Common myeloid progenitor, CD34-positive (primary cell): ENCODE measurements at regions not wholly inside any gene's neighbourhood (a gene's known extent, or its start where the extent isn't known, plus 50 kb on each side); places are given as distances from the start of the nearest gene placed in this dataset.

Source experiments
- CTCF ChIA-PET: fragments of 350-600 bp; sonication (Branson Sonifier 250); formaldehyde crosslinking; loops from one replicate; lab custom pipeline; 2021; ENCODE audit warnings: antibody characterized with exemption; lab: Charles Lee
- POLR2A ChIA-PET: fragments of 350-600 bp; sonication (Branson Sonifier 250); formaldehyde crosslinking; loops from one replicate; lab custom pipeline; 2021; ENCODE audit warnings: antibody characterized with exemption; lab: Charles Lee
- DNase-seq, 3 donors: peaks; one replicate each; pipeline versions ENCODE4 v3.0.0 to v3.0.0-alpha.2; 2013
- H3K27ac ChIP-seq, 2 experiments: 1 replicate in 1 of 2; 2 replicates in 1 of 2; pipeline ENCODE4 v1.7.0; 2013; ENCODE audit warnings: inconsistent platforms in 2 of 2, low read length in 2 of 2, mild to moderate bottlenecking in 2 of 2, low read depth in 1 of 2, moderate library complexity in 1 of 2; ENCODE audit not compliant: severe bottlenecking in 2 of 2, insufficient read depth in 1 of 2, poor library complexity in 1 of 2
- H3K27me3 ChIP-seq, 5 experiments: replicated peaks in 2 of 5; 1 replicate in 3 of 5; 2 replicates in 2 of 5; pipeline versions ENCODE4 v1.6.1 to v1.7.0; 2013; ENCODE audit warnings: low read length in 4 of 5, mild to moderate bottlenecking in 2 of 5, moderate library complexity in 2 of 5, inconsistent platforms in 1 of 5; ENCODE audit not compliant: insufficient read depth in 5 of 5, control insufficient read depth in 4 of 5
- H3K36me3 ChIP-seq, 4 experiments: 1 replicate in 2 of 4; 2 replicates in 2 of 4; pipeline versions ENCODE4 v1.6.1 to v1.7.0; 2013; ENCODE audit warnings: low read length in 3 of 4, control low read depth in 1 of 4, mild to moderate bottlenecking in 1 of 4; ENCODE audit not compliant: control insufficient read depth in 4 of 4, insufficient read depth in 4 of 4
- H3K4me1 ChIP-seq, 4 experiments: 1 replicate in 3 of 4; 2 replicates in 1 of 4; pipeline versions ENCODE4 v1.6.1 to v1.7.1; 2013; ENCODE audit warnings: low read length in 3 of 4, mild to moderate bottlenecking in 3 of 4, control low read depth in 1 of 4, inconsistent platforms in 1 of 4, moderate library complexity in 1 of 4; ENCODE audit not compliant: control insufficient read depth in 4 of 4, insufficient read depth in 4 of 4; ENCODE audit errors: control extremely low read depth in 1 of 4
- H3K4me3 ChIP-seq, 7 experiments: 1 replicate in 4 of 7; 2 replicates in 3 of 7; pipeline versions ENCODE4 v1.5.1 to v1.7.0; 2013; ENCODE audit warnings: mild to moderate bottlenecking in 7 of 7, low read length in 6 of 7, moderate library complexity in 6 of 7, inconsistent platforms in 2 of 7, low read depth in 2 of 7, control low read depth in 1 of 7; ENCODE audit not compliant: insufficient read depth in 4 of 7, control insufficient read depth in 1 of 7; ENCODE audit errors: extremely low read depth in 1 of 7
- H3K9me3 ChIP-seq, 5 experiments: 1 replicate in 4 of 5; 2 replicates in 1 of 5; pipeline versions ENCODE4 v1.6.1 to v1.7.1; 2013; ENCODE audit warnings: low read length in 4 of 5, mild to moderate bottlenecking in 2 of 5, inconsistent platforms in 1 of 5, low read depth in 1 of 5, moderate library complexity in 1 of 5; ENCODE audit not compliant: control insufficient read depth in 4 of 5, insufficient read depth in 2 of 5; ENCODE audit errors: control extremely low read depth in 1 of 5
- WGBS: methylation state at CpG from one replicate; pipeline ENCODE4 v1.1.5; 2013; ENCODE audit not compliant: insufficient coverage; 5-methylcytosine and 5-hydroxymethylcytosine counted together

DNA sequence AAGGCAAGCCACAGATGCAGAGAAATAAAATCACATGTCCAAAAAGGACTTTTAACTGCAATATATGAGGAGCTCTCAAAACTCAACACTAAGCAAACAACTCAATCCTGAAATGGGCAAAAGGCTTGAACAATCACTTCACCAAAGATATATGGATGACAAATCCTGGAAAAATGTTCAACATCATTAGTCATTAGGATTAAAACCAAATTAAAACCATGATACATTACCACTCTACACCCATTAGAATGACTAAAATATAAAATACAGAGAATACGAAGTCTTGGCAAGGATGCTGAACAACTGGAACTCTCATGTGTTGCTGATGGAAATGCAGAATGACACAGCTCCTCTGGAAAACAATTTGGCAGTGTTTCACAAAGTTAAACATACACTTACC lies 277.4 kb downstream of the TLE1 start:
- H3K27ac ChIP-seq, result no peak overlapping the region
- H3K9me3 ChIP-seq, result no peaks in the 10 kb centered on the region
- no peak overlapping the region for H3K4me3 ChIP-seq
- H3K27me3 ChIP-seq, result peaks cover 0 to 1% (median 0%) of the 10 kb centered on the region in 5 experiments
- no peak for DNase-seq
- WGBS, result 80% methylated on average over 1 of the region's 1 CpG
- no peaks in the 10 kb centered on the region for H3K36me3 ChIP-seq
- ChIA-PET CTCF (no interaction called here), POLR2A (no interaction called here)
- H3K4me1 ChIP-seq, result peaks cover 0 to 4% (median 0%) of the 10 kb centered on the region in 4 experiments

- DNase-seq, result no peak
- POLR2A ChIA-PET, result no interaction called here
- peaks cover 0 to 4% (median 0%) of the 10 kb centered on the region in 4 experiments for H3K4me1 ChIP-seq
- H3K27me3 ChIP-seq, result no peaks in the 10 kb centered on the region
- no peak overlapping the region for H3K4me3 ChIP-seq
- H3K36me3 ChIP-seq, result no peaks in the 10 kb centered on the region
- 90% methylated on average over 3 of the region's 4 CpGs for WGBS
- no peaks in the 10 kb centered on the region for H3K9me3 ChIP-seq
- H3K27ac ChIP-seq, result no peak overlapping the region
- CTCF ChIA-PET, result no interaction called here
These were observed 279.1 kb downstream of the TLE1 start for GRCh38 chr9:81410201-81410600.

DNA sequence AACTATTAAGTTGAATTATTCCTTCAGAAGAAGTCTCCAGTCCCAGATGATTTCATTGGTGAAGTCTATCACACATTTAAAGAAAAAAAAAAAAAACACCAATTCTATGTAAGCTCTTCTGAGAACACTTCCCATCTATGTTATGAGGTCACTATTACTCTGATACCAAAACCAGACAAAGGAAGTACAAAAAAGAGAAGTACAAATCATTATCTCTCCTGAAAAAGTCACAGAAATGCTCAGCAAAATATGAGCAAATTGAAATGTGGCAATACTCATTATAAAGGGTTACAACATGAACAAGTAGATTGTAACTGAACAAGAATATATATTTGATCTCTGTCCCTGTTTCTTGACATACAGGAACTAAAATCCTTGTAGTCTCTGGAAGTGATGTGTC lies 280.4 kb downstream of the TLE1 start:
- DNase-seq, result peak in 1 of 3 donors; percentile 0
- POLR2A ChIA-PET, result no interaction called here
- CTCF ChIA-PET, result no interaction called here

DNA sequence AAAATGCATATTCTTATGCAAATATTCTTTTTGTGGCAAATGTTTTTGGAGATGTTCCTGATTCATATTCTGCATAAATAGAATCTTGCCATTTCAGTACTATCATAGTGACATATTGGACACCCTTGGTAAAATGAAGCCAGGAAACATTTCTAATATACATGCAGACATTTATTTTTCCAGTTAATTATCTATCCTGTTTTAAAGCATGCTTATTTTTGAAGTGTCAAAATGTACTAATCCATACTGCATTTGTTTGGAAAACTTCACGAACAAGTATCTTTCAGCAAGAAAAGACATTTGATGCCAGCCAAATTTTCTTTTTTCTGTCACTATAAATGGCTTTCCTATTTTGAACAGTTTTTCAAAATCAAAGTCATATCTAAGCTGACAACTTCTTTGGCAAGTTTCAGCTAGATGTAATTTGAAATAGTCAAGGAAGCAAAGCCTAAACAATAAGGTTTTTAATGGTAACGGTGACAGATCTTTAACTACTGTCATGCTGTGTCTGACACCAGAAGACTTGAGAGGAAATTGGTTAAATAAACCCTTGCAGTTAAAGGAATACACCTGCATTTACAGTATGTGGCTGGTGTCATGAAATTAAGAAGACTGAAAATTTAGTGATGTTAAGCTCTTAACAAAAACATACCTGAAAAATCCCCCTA lies 284.3 kb downstream of the TLE1 start:
- H3K27ac ChIP-seq, result no peak overlapping the region
- no peak for DNase-seq
- no peaks in the 10 kb centered on the region for H3K36me3 ChIP-seq
- peaks cover 0 to 1% (median 0%) of the 10 kb centered on the region in 5 experiments for H3K9me3 ChIP-seq
- peaks cover 0 to 4% (median 0%) of the 10 kb centered on the region in 4 experiments for H3K4me1 ChIP-seq
- WGBS, result 92% methylated on average over 2 of the region's 2 CpGs
- H3K27me3 ChIP-seq, result no peaks in the 10 kb centered on the region
- no peak overlapping the region for H3K4me3 ChIP-seq
- ChIA-PET POLR2A (no interaction called here), CTCF (no interaction called here)

More for the DNA sequence above, 280.4 kb downstream of the TLE1 start:
- no peak overlapping the region for H3K27ac ChIP-seq
- H3K9me3 ChIP-seq, result peaks cover 0 to 1% (median 0%) of the 10 kb centered on the region in 5 experiments
- H3K27me3 ChIP-seq, result no peaks in the 10 kb centered on the region
- no peaks in the 10 kb centered on the region for H3K36me3 ChIP-seq
- H3K4me3 ChIP-seq, result no peak overlapping the region
- H3K4me1 ChIP-seq, result peaks cover 0 to 4% (median 0%) of the 10 kb centered on the region in 4 experiments

DNA sequence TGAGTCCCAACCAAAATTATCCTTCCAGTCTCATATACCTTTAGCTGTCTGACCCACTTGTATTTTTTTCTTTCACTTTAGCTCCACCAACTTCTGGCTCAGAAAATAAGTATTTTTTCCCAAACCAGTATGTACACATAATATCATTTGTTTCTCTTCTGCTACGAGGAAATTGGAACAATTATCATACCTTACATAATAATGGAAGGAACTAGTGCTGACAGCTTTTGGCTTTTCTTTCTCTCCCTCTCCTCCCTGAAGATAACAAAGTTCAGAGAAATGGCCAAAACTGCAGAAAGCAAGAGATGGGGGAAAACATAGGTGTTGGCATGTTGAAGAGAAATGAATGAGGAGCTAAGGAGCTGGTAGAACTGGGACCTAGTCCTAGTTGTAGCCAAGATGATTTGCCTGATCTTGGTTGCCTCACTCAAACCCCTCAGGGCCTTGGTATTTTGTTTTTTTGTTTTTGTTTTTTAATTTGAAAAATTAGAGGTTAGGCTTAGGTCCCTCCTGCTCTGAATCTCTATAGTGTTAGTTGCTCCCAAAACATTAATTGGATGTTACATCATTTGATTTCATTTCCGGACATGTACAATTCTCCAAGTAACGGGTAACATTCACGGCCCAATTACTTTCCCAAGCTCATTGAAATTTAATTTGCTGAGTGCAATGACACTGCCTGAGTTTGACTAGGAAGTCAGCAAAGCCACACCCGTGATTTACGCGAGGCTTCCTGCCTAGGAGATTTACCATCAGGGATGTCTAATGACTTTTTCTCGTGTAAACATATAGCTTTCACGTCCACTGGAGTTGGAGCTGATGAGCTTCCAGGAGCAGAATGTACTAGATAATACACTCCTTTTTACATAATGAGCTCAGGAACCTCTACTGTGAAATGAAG lies 291.6 kb downstream of the TLE1 start:
- no peaks in the 10 kb centered on the region for H3K9me3 ChIP-seq
- 94% methylated on average over 6 of the region's 9 CpGs for WGBS
- peaks cover 0 to 2% (median 0%) of the 10 kb centered on the region in 5 experiments for H3K27me3 ChIP-seq
- no peak for DNase-seq
- ChIA-PET CTCF (interaction anchor here (0.6 to 0.7 kb wide), 2 partner anchors 122 to 294 kb away, joined by 3 read pairs; no protein-coding TSS in a partner anchor), POLR2A (no interaction called here)
- H3K36me3 ChIP-seq, result no peaks in the 10 kb centered on the region
- H3K4me1 ChIP-seq, result peaks cover 0 to 2% (median 0%) of the 10 kb centered on the region in 4 experiments
- no peak overlapping the region for H3K27ac ChIP-seq
- no peak overlapping the region for H3K4me3 ChIP-seq

GRCh38 chr9:81396528-81396927 lies 292.8 kb downstream of the TLE1 start:
- no peak for DNase-seq
- Histone ChIP-seq H3K9me3 (no peaks in the 10 kb centered on the region), H3K4me1 (peaks cover 0 to 2% (median 0%) of the 10 kb centered on the region in 4 experiments), H3K27ac (no peak overlapping the region), H3K27me3 (peaks cover 0 to 2% (median 0%) of the 10 kb centered on the region in 5 experiments), H3K36me3 (no peaks in the 10 kb centered on the region), H3K4me3 (no peak overlapping the region)
- POLR2A ChIA-PET, result no interaction called here
- CTCF ChIA-PET, result no interaction called here
- WGBS, result 98% methylated on average over 8 of the region's 9 CpGs

DNA sequence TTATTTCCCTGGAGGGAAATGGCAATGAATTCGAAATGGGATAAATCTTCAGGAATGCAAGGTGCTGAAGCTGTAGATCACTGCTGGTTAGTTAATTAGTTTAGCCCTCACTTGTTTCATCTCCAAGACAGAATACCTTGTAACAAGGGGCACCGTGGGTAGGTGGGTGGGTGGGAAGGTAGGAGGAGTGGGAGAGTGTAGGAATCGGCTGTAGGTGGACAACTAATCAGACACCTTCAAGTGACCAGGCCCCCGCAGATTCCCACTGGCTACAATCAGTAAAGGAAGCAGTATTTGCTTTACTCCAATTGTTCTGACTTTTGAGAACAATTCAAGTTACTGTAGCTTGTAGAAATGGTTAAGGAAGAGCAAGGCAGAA lies 293.7 kb downstream of the TLE1 start:
- Histone ChIP-seq H3K4me3 (no peak overlapping the region), H3K9me3 (no peaks in the 10 kb centered on the region), H3K4me1 (peaks cover 0 to 2% (median 0%) of the 10 kb centered on the region in 4 experiments), H3K27ac (no peak overlapping the region), H3K36me3 (no peaks in the 10 kb centered on the region), H3K27me3 (peaks cover 0 to 2% (median 0%) of the 10 kb centered on the region in 5 experiments)
- ChIA-PET CTCF (no interaction called here), POLR2A (no interaction called here)
- WGBS, result 100% methylated on average over 2 of the region's 4 CpGs
- no peak for DNase-seq
